ENCODE measurements at regions not wholly inside any gene's neighbourhood (a gene's known extent, or its start where the extent isn't known, plus 50 kb on each side); places are given as distances from the start of the nearest gene placed in this dataset.

DNA sequence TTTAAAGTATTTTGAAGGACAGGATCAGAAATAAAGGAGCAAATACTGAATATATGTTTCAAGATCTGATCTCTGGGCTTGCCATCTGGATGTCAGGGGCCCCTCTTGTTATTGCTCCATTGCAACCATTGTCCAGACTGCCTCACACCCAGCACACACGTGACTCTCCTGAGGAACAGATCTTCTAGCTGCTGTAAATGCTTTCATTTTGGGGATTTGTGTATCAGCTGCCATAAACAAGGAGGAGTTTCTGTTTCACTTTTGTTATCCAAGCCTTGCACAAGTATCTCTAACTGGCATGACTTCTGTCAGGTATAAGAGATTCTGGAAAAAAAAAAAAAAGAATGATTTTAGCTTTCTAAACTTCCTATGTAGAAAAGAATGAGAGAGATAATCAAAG lies 1624.1 kb upstream of the PRR20A start:
- ATAC-seq: no peak

DNA sequence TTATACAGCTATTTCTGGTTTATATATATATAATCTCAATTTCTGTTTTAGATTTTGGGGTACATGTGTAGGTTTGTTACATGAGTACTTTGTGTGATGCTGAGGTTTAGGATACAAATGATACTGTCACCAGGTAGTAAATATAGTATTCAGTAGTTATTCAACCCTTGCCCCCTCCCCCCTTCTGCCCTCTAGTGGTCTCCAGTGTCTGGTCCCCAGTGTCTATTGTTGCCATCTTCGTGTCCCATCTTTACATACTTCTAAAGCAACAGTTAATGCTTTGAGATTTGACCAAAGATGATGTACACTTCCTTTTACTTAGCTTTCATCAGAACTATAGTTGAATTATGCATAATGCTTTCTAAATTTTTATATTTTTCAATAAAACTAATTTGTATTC lies 1623.4 kb upstream of the PRR20A start:
- no peak for ATAC-seq

DNA sequence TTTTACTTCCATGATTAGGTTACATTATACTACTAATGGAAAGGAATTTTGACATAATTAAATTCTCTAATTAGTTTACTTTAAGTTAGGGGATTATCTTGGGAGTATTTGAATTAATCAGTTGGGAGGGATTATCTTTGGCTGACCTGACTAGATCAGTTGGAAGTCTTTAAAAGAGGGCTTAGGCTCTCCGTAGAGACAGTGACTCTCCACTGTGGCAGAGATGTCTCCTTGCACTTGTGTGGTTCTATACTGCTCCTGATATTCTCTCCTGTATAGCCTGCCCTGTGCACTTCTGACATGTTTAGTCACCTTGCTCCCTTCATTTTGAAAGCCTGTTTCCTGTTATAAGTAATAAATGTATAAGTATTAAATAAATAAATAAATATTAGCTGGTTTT lies 1612.3 kb upstream of the PRR20A start:
- no peak for ATAC-seq

GRCh38 chr13:55534306-55534705 lies 1606.4 kb upstream of the PRR20A start:
- ATAC-seq: no peak

- ATAC-seq: no peak
Observed at GRCh38 chr13:55538424-55538823, 1602.3 kb upstream of the PRR20A start.

- ATAC-seq: no peak
Observed at GRCh38 chr13:55543053-55543452, 1597.7 kb upstream of the PRR20A start.

- no peak for ATAC-seq
Observed at GRCh38 chr13:55550624-55551023, 1590.1 kb upstream of the PRR20A start.

- ATAC-seq: no peak
Observed at GRCh38 chr13:55553701-55554100, 1587.0 kb upstream of the PRR20A start.

DNA sequence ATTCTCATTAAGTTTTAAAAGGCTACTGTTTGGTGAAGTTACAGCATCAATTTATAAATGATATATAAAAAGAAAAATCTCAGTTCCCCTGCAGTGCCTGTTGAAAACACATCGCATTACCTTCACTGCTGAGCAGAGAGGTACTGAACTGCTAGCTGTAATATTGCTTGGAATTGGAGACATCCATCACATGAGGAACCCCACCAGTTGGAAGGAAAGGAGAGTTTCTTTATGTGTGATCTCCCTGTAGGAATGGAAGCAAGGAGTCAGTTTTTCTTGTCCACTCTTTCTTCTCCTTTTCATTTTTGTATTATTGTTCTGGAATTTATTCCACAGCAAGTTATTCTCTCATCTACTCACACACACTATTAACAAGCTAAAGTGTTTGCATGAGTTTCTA lies 1586.0 kb upstream of the PRR20A start:
- ATAC-seq: no peak

DNA sequence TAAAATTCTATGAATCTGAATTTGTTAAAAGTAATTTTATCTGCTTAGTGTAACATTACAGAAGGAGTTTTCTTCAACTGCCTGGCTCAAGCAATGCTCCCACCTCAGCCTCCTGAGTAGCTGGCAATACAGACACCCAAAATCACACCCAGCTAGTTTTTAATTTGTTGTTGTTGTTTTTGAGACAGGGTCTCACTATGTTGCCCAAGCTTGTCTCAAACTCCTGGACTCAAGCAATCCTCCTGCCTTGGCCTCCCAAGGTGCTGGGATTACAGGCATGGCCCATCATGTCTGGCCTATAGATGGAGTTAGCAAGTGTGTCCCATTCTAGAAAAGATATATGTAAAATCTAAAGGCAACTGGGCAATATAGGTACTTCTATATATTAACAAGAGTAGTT lies 1580.4 kb upstream of the PRR20A start:
- ATAC-seq: no peak

DNA sequence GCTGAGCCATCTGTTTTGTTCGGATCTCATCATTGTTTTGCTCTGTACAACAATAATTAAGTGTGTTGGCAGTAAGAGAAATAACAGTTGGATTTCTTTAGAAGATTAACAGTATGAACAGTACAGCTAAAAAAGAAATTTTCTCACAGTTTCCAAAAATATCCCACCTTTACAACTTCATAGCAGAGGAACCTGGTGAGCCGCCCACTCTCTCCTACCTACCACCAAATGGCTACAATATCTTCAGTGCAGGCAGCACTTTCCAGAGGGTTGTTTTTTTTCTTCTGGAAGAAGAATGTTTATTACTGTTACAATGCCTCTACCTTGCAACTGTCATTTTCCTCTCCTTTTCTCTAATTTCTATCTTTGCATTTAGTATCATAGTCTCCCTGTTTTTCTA lies 1577.5 kb upstream of the PRR20A start:
- no peak for ATAC-seq

- no peak for ATAC-seq
Observed at GRCh38 chr13:55566334-55566733, 1574.4 kb upstream of the PRR20A start.

- no peak for ATAC-seq
Observed at GRCh38 chr13:55566779-55567178, 1573.9 kb upstream of the PRR20A start.

DNA sequence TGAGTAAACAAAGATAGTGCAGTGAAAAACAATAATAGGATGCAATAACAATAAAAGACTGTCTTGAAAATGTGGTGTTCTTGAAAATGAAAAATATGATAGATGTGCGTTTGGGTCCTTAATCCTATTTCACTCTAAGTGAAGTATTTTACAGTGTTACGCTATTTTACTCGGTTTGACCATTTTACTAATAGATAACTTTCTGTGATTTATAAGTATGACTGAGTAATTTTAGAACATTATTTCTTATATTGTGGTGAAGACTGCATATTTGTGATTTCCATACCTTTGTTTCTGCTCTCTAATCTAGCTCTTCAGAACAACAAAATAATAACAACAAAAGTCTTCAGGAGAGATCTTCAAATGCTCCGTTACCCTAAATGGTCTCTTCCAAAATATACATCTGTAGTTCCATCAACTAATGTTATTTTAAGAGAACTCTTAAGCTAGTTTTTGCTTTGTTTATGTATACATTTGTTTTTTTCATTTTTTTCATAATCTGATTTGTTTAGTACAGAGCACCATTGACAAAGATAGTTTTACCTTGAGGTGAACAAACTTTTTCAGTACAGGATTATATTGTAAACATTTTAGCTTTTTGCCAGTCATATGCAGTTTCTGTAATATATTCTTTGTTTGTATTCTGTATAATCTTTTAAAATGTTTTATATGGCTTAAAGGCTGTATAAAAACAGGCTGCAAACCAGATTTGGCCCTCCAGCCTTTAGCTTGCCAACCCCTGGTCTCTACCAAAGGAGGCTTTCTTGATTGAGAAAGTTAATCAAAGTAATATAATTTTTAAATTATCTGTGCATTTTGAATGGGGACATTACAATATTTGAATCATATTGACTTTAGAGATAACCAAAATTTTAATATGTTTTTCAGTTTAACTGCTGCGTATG lies 1572.7 kb upstream of the PRR20A start:
- no peak for ATAC-seq

DNA sequence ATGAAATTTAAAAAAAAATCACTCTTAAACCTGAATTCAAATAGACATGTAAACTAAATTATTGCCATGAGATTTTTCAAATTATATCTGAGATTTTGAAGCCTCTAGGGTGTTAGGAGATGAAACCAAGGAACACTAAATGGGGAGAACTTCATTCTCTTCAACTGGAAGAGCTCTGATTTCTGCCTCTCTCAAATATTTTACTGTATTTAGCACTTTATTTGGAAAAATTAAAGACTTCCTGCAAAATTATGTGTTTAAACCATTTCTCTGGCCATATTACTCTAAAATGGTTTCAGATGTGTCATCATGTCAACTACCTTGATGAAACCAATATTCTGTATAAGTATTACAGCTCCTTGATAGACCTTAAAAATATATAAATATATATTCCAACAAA lies 1571.6 kb upstream of the PRR20A start:
- no peak for ATAC-seq

DNA sequence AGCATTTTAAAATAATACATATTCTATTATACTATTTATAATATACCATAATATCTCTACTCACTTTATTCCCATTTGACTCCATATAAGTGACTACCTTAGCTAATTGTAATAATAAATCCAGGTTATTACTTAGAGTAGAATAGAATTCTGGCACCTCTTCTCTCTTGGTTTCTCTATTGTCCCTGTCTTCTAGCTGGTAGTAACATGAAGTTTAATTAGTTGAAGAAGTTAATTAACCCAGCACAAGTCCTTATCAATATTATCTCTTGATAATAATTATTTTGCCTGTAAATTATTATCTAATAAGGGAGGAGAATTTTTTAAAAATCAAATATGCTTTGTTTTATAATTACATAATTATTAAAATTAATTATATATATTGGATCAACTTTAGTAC lies 1571.2 kb upstream of the PRR20A start:
- no peak for ATAC-seq

GRCh38 chr13:55570371-55570770 lies 1570.3 kb upstream of the PRR20A start:
- no peak for ATAC-seq

GRCh38 chr13:55571237-55571867 lies 1569.4 kb upstream of the PRR20A start:
- no peak for ATAC-seq

DNA sequence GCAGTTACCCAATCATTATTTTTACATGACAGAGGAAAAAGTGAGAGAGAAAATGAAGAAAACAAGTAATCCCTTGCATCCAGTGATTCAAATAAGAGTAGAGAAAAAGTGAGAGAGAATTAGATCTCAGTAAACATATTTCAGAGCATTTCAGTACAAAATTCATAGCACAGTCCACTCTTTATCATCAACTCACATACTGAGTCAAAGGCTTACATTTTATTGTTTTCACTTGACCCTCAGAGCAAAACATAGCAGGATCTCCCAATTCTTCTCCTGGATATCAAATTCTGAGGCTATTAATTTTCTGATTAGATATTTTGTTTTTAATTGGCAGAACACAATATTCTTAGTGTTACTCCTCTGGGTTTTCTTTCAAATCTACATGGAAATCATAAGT lies 1568.3 kb upstream of the PRR20A start:
- no peak for ATAC-seq

GRCh38 chr13:55572862-55573261 lies 1567.9 kb upstream of the PRR20A start:
- no peak for ATAC-seq

GRCh38 chr13:55573565-55573964 lies 1567.2 kb upstream of the PRR20A start:
- no peak for ATAC-seq

DNA sequence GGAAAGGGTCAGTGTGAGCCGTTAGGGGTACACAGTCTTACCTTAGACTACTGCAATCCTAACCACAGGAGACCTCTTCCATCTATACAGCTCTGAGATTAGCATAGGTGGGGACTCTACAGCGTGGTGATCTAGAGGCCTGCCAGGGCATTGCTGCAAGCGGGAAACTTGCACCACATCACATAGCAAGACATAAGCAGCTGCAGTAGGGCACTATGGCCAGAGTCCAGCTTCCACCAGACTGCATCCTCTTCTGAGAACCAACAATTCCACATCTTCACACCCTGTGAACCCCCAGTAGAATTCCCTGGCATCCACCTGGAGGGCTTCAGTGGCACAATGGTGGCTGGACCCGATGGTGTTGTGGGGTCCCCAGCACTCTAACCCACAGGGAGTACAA lies 1564.3 kb upstream of the PRR20A start:
- no peak for ATAC-seq

- no peak for ATAC-seq
Observed at GRCh38 chr13:55577082-55577846, 1563.5 kb upstream of the PRR20A start.

- ATAC-seq: no peak
Observed at GRCh38 chr13:55577847-55578210, 1562.9 kb upstream of the PRR20A start.
